Amniotic epithelial cell (primary cell): ENCODE measurements at regions not wholly inside any gene's neighbourhood (a gene's known extent, or its start where the extent isn't known, plus 50 kb on each side); places are given as distances from the start of the nearest gene placed in this dataset.

ENCODE experiments used
- DNase-seq: peaks from one replicate; pipeline ENCODE4 v3.0.0-alpha.2; 2010; ENCODE audit warnings: low read depth

GRCh38 chr11:34564406-34564805 lies 50.8 kb upstream of the ELF5 start:
- peak; percentile 21 for DNase-seq

GRCh38 chr11:34564807-34565241 lies 51.2 kb upstream of the ELF5 start:
- DNase-seq = no peak

- DNase-seq = no peak
Observed at GRCh38 chr11:34565417-34566207, 52.0 kb upstream of the ELF5 start.

GRCh38 chr11:34566208-34566551 lies 52.6 kb upstream of the ELF5 start:
- DNase-seq = no peak

- DNase-seq = no peak
Observed at GRCh38 chr11:34566736-34567135, 53.1 kb upstream of the ELF5 start.

GRCh38 chr11:34567733-34568132 lies 53.2 kb upstream of the EHF start:
- no peak for DNase-seq

GRCh38 chr11:34570584-34570983 lies 50.3 kb upstream of the EHF start:
- peak; percentile 32 for DNase-seq
